K562 (cell line): ENCODE measurements at regions not wholly inside any gene's neighbourhood (a gene's known extent, or its start where the extent isn't known, plus 50 kb on each side); places are given as distances from the start of the nearest gene placed in this dataset.

Experiments
- ZNF232 ChIP-seq: sonication (generic); formaldehyde crosslinking; IDR thresholded peaks from 2 replicates; pipeline ENCODE4 v1.8.0; 2022; ENCODE audit warnings: mild to moderate bottlenecking, missing genetic modification reagents
- ZNF431 ChIP-seq: sonication (generic); formaldehyde crosslinking; IDR thresholded peaks from 2 replicates; pipeline ENCODE4 v1.8.0; 2022; ENCODE audit warnings: mild to moderate bottlenecking, missing genetic modification reagents
- ZNF561 ChIP-seq: fragments of 450-650 bp; formaldehyde crosslinking; conservative IDR thresholded peaks from 2 replicates; pipeline ENCODE4 v1.4.0; 2020; ENCODE audit warnings: mild to moderate bottlenecking, moderate library complexity
- TF ChIP-seq, protein P1 (sequence below): fragments of 200-600 bp; sonication (generic); IDR thresholded peaks from one replicate; pipeline ENCODE4 v1.6.1; 2012; ENCODE audit warnings: mild to moderate bottlenecking, low read depth, low read length, inconsistent platforms

GRCh38 chr6:82458147-82458546 lies 94.5 kb downstream of the TPBG start (continued):
- TF ChIP-seq, protein P1, sequence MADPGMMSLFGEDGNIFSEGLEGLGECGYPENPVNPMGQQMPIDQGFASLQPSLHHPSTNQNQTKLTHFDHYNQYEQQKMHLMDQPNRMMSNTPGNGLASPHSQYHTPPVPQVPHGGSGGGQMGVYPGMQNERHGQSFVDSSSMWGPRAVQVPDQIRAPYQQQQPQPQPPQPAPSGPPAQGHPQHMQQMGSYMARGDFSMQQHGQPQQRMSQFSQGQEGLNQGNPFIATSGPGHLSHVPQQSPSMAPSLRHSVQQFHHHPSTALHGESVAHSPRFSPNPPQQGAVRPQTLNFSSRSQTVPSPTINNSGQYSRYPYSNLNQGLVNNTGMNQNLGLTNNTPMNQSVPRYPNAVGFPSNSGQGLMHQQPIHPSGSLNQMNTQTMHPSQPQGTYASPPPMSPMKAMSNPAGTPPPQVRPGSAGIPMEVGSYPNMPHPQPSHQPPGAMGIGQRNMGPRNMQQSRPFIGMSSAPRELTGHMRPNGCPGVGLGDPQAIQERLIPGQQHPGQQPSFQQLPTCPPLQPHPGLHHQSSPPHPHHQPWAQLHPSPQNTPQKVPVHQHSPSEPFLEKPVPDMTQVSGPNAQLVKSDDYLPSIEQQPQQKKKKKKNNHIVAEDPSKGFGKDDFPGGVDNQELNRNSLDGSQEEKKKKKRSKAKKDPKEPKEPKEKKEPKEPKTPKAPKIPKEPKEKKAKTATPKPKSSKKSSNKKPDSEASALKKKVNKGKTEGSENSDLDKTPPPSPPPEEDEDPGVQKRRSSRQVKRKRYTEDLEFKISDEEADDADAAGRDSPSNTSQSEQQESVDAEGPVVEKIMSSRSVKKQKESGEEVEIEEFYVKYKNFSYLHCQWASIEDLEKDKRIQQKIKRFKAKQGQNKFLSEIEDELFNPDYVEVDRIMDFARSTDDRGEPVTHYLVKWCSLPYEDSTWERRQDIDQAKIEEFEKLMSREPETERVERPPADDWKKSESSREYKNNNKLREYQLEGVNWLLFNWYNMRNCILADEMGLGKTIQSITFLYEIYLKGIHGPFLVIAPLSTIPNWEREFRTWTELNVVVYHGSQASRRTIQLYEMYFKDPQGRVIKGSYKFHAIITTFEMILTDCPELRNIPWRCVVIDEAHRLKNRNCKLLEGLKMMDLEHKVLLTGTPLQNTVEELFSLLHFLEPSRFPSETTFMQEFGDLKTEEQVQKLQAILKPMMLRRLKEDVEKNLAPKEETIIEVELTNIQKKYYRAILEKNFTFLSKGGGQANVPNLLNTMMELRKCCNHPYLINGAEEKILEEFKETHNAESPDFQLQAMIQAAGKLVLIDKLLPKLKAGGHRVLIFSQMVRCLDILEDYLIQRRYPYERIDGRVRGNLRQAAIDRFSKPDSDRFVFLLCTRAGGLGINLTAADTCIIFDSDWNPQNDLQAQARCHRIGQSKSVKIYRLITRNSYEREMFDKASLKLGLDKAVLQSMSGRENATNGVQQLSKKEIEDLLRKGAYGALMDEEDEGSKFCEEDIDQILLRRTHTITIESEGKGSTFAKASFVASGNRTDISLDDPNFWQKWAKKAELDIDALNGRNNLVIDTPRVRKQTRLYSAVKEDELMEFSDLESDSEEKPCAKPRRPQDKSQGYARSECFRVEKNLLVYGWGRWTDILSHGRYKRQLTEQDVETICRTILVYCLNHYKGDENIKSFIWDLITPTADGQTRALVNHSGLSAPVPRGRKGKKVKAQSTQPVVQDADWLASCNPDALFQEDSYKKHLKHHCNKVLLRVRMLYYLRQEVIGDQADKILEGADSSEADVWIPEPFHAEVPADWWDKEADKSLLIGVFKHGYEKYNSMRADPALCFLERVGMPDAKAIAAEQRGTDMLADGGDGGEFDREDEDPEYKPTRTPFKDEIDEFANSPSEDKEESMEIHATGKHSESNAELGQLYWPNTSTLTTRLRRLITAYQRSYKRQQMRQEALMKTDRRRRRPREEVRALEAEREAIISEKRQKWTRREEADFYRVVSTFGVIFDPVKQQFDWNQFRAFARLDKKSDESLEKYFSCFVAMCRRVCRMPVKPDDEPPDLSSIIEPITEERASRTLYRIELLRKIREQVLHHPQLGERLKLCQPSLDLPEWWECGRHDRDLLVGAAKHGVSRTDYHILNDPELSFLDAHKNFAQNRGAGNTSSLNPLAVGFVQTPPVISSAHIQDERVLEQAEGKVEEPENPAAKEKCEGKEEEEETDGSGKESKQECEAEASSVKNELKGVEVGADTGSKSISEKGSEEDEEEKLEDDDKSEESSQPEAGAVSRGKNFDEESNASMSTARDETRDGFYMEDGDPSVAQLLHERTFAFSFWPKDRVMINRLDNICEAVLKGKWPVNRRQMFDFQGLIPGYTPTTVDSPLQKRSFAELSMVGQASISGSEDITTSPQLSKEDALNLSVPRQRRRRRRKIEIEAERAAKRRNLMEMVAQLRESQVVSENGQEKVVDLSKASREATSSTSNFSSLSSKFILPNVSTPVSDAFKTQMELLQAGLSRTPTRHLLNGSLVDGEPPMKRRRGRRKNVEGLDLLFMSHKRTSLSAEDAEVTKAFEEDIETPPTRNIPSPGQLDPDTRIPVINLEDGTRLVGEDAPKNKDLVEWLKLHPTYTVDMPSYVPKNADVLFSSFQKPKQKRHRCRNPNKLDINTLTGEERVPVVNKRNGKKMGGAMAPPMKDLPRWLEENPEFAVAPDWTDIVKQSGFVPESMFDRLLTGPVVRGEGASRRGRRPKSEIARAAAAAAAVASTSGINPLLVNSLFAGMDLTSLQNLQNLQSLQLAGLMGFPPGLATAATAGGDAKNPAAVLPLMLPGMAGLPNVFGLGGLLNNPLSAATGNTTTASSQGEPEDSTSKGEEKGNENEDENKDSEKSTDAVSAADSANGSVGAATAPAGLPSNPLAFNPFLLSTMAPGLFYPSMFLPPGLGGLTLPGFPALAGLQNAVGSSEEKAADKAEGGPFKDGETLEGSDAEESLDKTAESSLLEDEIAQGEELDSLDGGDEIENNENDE, result no peak
- TF ChIP-seq ZNF232 (CRISPR knock-in tag), result no peak
- no peak for TF ChIP-seq ZNF561 (CRISPR knock-in tag)
- TF ChIP-seq ZNF431, result no peak
